HG03460 (cell line): ENCODE measurements at regions not wholly inside any gene's neighbourhood (a gene's known extent, or its start where the extent isn't known, plus 50 kb on each side); places are given as distances from the start of the nearest gene placed in this dataset.
"Not testable (repeated sequence)": the region's sequence is repeated elsewhere in the genome, so short reads cannot be mapped to it uniquely, and the experiment has no call there.

ENCODE experiments used
- ATAC-seq: cut with Tn5 transposase; IDR thresholded peaks from one replicate; pipeline ENCODE4 v1.9.1; 2021; ENCODE audit not compliant: unreplicated experiment

GRCh38 chr2:17460371-17461086, 57.7 kb downstream of the RAD51AP2 start:
- no peak for ATAC-seq

- ATAC-seq: no peak
These were observed 62.9 kb downstream of the RAD51AP2 start for GRCh38 chr2:17455343-17455742.

DNA sequence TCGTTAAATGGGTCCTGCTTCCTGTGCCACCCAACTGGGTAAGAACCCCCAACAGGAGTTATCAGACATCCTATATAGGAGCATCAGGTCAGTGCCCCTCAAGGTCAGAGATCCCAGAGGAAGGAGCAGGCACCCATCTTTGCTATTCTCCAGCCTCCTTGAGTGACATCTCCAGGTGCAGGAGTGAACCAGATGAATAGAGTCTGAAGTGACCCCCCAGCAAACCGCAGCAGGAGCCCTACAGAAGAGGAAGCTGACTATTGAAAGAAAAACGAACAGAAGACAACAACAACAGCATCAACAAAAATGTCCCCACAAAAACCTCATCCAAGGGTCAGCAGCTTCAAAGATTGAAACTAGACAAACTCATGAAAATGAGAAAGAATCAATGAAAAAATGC, 72.0 kb downstream of the RAD51AP2 start:
- not testable (repeated sequence) for ATAC-seq

- ATAC-seq: no peak
These were observed 72.5 kb downstream of the RAD51AP2 start for GRCh38 chr2:17445744-17446143.

DNA sequence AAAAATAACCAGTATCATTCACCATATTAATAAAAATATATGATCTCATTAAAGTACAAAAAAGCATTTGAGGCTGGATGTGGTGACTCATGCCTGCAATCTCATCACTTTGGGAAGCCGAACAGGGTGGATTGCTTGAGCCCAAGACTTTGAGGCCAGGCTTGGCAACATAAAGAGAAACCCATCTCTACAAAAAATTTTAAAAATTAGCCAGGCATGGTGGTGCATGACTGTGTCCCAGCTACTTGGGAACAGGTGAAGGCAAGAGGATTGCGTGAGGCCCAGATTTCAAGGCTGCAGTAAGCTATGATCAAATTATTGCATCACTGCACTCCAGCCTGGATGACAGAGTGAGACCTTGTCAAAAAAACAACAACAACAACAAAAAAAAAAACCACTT, 75.9 kb downstream of the RAD51AP2 start:
- ATAC-seq: no peak

DNA sequence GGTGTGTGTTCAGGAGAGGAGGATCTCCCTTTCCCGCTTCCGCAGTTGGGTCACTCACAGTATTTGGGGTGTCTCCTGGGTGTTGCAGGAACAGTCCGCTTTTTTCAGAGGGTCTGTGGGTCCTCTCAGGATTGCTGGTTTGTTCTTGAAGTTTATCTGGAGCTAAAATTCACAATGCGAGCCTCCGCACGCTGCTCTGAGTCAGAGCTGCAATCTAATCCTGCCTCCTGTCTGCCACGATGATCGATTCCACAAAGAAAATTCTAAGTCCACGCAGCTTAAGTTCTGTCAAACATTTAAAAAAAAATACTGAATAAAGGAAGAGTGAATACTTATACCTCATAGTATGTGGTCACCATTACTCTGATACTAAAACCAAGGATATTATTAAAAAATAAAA, 76.5 kb downstream of the RAD51AP2 start:
- ATAC-seq: no peak

- no peak for ATAC-seq
These were observed 77.0 kb downstream of the RAD51AP2 start for GRCh38 chr2:17441055-17441771.

GRCh38 chr2:17430326-17430725, 87.9 kb downstream of the RAD51AP2 start:
- ATAC-seq: no peak

- ATAC-seq: no peak
These were observed 89.1 kb downstream of the RAD51AP2 start for GRCh38 chr2:17429130-17429529.

DNA sequence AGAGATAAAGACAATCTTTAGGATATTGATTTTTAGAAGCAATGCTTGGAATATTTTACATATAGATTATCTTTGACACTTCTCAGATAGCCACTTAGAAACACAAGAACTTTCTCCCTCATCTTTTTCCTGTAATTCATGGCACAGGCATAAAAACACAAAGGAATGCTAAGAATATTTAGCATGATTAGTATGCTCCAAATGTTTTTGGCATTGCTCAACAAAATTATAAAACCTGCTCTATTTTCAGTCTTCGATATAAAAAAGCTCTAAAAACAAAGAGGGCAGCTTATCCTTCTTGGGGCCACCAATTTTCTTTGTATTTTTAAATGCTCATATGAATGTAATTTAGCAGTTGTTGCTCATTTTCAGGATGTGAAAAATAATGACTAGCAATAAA, 90.8 kb downstream of the RAD51AP2 start:
- no peak for ATAC-seq

- no peak for ATAC-seq
These were observed 91.5 kb downstream of the RAD51AP2 start for GRCh38 chr2:17426743-17427142.

- ATAC-seq: no peak
These were observed 96.2 kb downstream of the RAD51AP2 start for GRCh38 chr2:17422061-17422460.

DNA sequence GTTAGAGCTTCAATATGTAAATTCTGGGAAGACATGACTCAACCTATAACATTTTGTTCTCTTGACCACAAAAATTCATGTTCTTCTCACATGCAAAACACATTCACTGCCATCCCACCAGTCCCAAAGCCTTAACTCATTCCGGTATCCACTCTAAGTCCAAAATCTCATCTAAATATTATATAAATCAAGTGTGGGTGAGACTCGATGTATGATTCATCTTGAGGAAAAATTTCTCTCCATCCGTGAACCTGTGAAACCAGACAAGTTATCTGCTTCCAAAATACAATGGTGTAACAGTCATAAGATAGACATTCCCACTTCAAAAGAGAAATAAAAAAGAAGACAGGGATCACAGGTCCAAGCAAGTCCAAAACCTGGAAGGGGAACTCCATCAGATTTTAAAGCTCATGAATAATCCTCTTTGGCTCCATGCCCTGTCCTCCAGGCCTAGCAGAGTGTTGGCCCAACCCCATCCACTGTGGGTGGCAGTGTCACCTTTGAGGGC, 101.3 kb downstream of the RAD51AP2 start:
- no peak for ATAC-seq

DNA sequence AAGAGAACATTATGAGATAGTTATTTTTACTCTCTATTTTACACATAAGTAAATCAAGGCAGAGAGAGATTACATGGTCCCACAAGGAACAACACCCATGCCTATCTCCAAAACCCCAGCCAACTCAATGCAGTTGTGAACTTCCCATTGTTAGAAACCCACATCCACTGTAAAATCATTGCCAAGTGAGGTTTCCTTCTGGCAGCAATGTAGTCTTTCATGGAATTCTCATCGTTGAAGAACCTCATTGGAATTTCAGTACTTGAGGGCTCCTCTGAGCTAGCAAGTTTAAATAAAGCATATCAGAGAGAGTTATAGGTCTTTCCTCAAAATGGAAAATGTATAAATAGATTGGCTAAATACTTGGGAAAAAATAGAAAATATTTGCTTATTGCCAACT, 105.2 kb downstream of the RAD51AP2 start:
- no peak for ATAC-seq

- ATAC-seq: no peak
These were observed 117.1 kb downstream of the RAD51AP2 start for GRCh38 chr2:17401096-17401495.

DNA sequence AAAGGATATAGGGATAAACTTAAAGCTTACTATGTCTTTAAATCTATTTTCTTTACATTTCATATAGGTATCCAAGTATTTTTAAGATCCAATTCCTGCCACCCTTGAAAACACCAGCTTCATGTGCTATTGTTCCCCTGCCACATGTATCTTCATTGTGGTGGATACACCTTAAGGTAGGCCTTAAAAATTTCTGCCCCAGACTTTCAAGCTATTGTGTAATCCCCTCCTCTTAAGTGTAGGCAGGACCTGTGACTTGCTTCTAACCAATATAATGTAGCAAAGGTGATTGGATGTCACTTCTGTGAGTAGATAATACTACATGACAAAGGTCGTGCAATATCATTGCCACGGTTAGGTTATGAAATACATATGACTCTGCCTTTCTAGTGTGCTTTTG, 119.5 kb downstream of the RAD51AP2 start:
- no peak for ATAC-seq

- ATAC-seq: no peak
These were observed 129.4 kb downstream of the RAD51AP2 start for GRCh38 chr2:17388798-17389197.

- no peak for ATAC-seq
These were observed 130.6 kb downstream of the RAD51AP2 start for GRCh38 chr2:17387591-17387990.

- ATAC-seq: no peak
These were observed 131.5 kb downstream of the RAD51AP2 start for GRCh38 chr2:17386771-17387170.

- no peak for ATAC-seq
These were observed 138.2 kb downstream of the RAD51AP2 start for GRCh38 chr2:17380003-17380402.

DNA sequence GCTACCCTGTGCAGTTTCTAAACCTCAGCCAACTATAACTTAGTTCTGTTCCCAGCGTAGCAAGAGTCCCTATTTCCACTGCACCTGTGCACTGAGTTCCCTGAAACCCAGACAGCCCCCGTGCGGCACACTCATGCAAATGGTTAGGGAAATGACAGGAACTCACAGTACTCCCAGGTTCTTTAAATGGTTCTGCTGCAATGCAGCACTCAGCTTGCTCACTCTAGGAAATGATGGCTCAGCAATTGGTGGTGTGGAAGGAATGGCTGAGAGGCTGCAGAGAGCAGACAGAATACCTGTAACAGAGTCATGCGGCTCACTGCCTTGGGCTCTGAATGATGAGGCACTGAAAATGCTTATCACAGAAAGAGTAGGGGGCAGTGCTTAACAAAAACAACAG, 143.0 kb downstream of the RAD51AP2 start:
- no peak for ATAC-seq

GRCh38 chr2:17373741-17374140, 144.5 kb downstream of the RAD51AP2 start:
- no peak for ATAC-seq
